Erythroblast (primary cell): ENCODE measurements at regions not wholly inside any gene's neighbourhood (a gene's known extent, or its start where the extent isn't known, plus 50 kb on each side); places are given as distances from the start of the nearest gene placed in this dataset.

Experiments used
- GATA1 ChIP-seq: IDR thresholded peaks from 2 replicates; pipeline ENCODE4 v1.6.1; 2011; ENCODE audit warnings: low read depth, mild to moderate bottlenecking, control low read depth, low read length, moderate library complexity
- POLR2A ChIP-seq: IDR thresholded peaks from 2 replicates; pipeline ENCODE4 v1.6.1; 2011; ENCODE audit warnings: mild to moderate bottlenecking, low read length

- TF ChIP-seq POLR2A = no peak
- TF ChIP-seq GATA1 = no peak
Measured at GRCh38 chr22:47647720-47648119, 885.3 kb downstream of the TBC1D22A start.
